GM12865 (cell line): ENCODE measurements at regions not wholly inside any gene's neighbourhood (a gene's known extent, or its start where the extent isn't known, plus 50 kb on each side); places are given as distances from the start of the nearest gene placed in this dataset.

Source experiments
- DNase-seq: peaks from one replicate; pipeline ENCODE4 v3.0.0; 2010; ENCODE audit warnings: low read depth
- H3K4me3 ChIP-seq: 2 replicates; pipeline ENCODE4 v1.5.1; 2011; ENCODE audit warnings: mild to moderate bottlenecking, low read depth, low read length, control low read depth
- CTCF ChIP-seq: IDR thresholded peaks from 2 replicates; pipeline ENCODE4 v1.5.1; 2011; ENCODE audit warnings: low read length, control low read depth, low read depth, inconsistent platforms; ENCODE audit not compliant: insufficient read depth; ENCODE audit errors: missing control alignments

GRCh38 chr2:236825989-236826510, 256.4 kb downstream of the ACKR3 start:
- DNase-seq: no peak
- TF ChIP-seq CTCF: no peak
- no peak overlapping the region for H3K4me3 ChIP-seq

GRCh38 chr2:236826606-236827156, 257.1 kb downstream of the ACKR3 start:
- TF ChIP-seq CTCF: no peak
- no peak overlapping the region for H3K4me3 ChIP-seq
- no peak for DNase-seq

GRCh38 chr2:236827997-236828396, 257.7 kb upstream of the COPS8 start:
- no peak overlapping the region for H3K4me3 ChIP-seq
- TF ChIP-seq CTCF: no peak
- DNase-seq: no peak

GRCh38 chr2:236828820-236829219, 256.9 kb upstream of the COPS8 start:
- DNase-seq: no peak
- no peak for TF ChIP-seq CTCF
- no peak overlapping the region for H3K4me3 ChIP-seq

GRCh38 chr2:236830926-236831325, 254.8 kb upstream of the COPS8 start:
- TF ChIP-seq CTCF: no peak
- H3K4me3 ChIP-seq: no peak overlapping the region
- no peak for DNase-seq

- no peak for TF ChIP-seq CTCF
- no peak overlapping the region for H3K4me3 ChIP-seq
- no peak for DNase-seq
These were observed 254.0 kb upstream of the COPS8 start for GRCh38 chr2:236831698-236832097.

GRCh38 chr2:236833501-236834073, 252.1 kb upstream of the COPS8 start:
- TF ChIP-seq CTCF: no peak
- H3K4me3 ChIP-seq: no peak overlapping the region
- DNase-seq: no peak
